HepG2 (cell line): ENCODE measurements at regions not wholly inside any gene's neighbourhood (a gene's known extent, or its start where the extent isn't known, plus 50 kb on each side); places are given as distances from the start of the nearest gene placed in this dataset.

Source experiments
- ZNF674 ChIP-seq: sonication (generic); formaldehyde crosslinking; IDR thresholded peaks from 2 replicates; pipeline ENCODE4 v1.5.0; 2020; ENCODE audit warnings: low read depth, mild to moderate bottlenecking, missing genetic modification reagents
- ZNF781 ChIP-seq: sonication (generic); formaldehyde crosslinking; IDR thresholded peaks from 2 replicates; pipeline ENCODE4 v1.5.1; 2020; ENCODE audit warnings: borderline replicate concordance, mild to moderate bottlenecking, missing genetic modification reagents; ENCODE audit errors: not compliant biosample characterization
- TF ChIP-seq, protein P1 (sequence below): sonication (generic); formaldehyde crosslinking; IDR thresholded peaks from 2 replicates; pipeline ENCODE4 v1.5.0; 2020; ENCODE audit warnings: mild to moderate bottlenecking, missing genetic modification reagents
- TF ChIP-seq, protein P2 (sequence below): sonication (generic); formaldehyde crosslinking; IDR thresholded peaks from 2 replicates; pipeline ENCODE4 v1.8.1; 2023; ENCODE audit warnings: mild to moderate bottlenecking, missing genetic modification reagents
- TF ChIP-seq, protein P3 (sequence below): sonication (generic); formaldehyde crosslinking; IDR thresholded peaks from 2 replicates; pipeline ENCODE4 v1.4.0; 2020; ENCODE audit warnings: missing genetic modification reagents, mild to moderate bottlenecking, borderline replicate concordance
- TF ChIP-seq, protein P4 (sequence below): sonication (generic); formaldehyde crosslinking; IDR thresholded peaks from one replicate; pipeline ENCODE4 v1.5.1; 2020; ENCODE audit warnings: mild to moderate bottlenecking, missing genetic modification reagents; ENCODE audit errors: not compliant biosample characterization

DNA sequence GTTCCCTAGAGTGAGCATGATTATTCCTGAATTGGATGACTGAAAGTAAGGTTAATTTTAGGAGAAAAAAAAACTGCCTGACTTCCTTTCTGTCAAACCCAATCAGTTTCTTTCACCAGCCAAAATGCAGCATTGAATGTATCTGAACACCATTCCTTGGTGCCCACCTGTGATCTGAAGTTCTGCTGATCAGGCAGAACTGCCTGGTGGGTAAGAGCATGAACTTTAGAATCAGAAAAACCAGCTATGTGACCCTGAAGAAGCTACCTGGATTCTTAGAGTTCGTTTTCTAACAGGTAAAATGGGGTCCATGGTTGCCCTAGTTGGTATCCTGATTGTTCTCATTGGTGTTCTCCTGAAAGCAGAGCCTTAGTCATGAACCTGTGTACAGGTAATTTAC is 506.9 kb downstream of the MED13L start (continued):
- TF ChIP-seq ZNF674 = no peak
- TF ChIP-seq ZNF781 (CRISPR knock-in tag) = no peak
- TF ChIP-seq, protein P1, sequence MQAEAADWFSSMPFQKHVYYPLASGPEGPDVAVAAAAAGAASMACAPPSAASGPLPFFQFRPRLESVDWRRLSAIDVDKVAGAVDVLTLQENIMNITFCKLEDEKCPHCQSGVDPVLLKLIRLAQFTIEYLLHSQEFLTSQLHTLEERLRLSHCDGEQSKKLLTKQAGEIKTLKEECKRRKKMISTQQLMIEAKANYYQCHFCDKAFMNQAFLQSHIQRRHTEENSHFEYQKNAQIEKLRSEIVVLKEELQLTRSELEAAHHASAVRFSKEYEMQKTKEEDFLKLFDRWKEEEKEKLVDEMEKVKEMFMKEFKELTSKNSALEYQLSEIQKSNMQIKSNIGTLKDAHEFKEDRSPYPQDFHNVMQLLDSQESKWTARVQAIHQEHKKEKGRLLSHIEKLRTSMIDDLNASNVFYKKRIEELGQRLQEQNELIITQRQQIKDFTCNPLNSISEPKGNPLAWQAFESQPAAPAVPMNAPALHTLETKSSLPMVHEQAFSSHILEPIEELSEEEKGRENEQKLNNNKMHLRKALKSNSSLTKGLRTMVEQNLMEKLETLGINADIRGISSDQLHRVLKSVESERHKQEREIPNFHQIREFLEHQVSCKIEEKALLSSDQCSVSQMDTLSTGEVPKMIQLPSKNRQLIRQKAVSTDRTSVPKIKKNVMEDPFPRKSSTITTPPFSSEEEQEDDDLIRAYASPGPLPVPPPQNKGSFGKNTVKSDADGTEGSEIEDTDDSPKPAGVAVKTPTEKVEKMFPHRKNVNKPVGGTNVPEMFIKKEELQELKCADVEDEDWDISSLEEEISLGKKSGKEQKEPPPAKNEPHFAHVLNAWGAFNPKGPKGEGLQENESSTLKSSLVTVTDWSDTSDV = no peak
- TF ChIP-seq, protein P2, sequence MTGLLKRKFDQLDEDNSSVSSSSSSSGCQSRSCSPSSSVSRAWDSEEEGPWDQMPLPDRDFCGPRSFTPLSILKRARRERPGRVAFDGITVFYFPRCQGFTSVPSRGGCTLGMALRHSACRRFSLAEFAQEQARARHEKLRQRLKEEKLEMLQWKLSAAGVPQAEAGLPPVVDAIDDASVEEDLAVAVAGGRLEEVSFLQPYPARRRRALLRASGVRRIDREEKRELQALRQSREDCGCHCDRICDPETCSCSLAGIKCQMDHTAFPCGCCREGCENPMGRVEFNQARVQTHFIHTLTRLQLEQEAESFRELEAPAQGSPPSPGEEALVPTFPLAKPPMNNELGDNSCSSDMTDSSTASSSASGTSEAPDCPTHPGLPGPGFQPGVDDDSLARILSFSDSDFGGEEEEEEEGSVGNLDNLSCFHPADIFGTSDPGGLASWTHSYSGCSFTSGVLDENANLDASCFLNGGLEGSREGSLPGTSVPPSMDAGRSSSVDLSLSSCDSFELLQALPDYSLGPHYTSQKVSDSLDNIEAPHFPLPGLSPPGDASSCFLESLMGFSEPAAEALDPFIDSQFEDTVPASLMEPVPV (CRISPR knock-in tag) = no peak
- TF ChIP-seq, protein P3, sequence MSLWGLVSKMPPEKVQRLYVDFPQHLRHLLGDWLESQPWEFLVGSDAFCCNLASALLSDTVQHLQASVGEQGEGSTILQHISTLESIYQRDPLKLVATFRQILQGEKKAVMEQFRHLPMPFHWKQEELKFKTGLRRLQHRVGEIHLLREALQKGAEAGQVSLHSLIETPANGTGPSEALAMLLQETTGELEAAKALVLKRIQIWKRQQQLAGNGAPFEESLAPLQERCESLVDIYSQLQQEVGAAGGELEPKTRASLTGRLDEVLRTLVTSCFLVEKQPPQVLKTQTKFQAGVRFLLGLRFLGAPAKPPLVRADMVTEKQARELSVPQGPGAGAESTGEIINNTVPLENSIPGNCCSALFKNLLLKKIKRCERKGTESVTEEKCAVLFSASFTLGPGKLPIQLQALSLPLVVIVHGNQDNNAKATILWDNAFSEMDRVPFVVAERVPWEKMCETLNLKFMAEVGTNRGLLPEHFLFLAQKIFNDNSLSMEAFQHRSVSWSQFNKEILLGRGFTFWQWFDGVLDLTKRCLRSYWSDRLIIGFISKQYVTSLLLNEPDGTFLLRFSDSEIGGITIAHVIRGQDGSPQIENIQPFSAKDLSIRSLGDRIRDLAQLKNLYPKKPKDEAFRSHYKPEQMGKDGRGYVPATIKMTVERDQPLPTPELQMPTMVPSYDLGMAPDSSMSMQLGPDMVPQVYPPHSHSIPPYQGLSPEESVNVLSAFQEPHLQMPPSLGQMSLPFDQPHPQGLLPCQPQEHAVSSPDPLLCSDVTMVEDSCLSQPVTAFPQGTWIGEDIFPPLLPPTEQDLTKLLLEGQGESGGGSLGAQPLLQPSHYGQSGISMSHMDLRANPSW (CRISPR knock-in tag) = no peak
- TF ChIP-seq, protein P4, sequence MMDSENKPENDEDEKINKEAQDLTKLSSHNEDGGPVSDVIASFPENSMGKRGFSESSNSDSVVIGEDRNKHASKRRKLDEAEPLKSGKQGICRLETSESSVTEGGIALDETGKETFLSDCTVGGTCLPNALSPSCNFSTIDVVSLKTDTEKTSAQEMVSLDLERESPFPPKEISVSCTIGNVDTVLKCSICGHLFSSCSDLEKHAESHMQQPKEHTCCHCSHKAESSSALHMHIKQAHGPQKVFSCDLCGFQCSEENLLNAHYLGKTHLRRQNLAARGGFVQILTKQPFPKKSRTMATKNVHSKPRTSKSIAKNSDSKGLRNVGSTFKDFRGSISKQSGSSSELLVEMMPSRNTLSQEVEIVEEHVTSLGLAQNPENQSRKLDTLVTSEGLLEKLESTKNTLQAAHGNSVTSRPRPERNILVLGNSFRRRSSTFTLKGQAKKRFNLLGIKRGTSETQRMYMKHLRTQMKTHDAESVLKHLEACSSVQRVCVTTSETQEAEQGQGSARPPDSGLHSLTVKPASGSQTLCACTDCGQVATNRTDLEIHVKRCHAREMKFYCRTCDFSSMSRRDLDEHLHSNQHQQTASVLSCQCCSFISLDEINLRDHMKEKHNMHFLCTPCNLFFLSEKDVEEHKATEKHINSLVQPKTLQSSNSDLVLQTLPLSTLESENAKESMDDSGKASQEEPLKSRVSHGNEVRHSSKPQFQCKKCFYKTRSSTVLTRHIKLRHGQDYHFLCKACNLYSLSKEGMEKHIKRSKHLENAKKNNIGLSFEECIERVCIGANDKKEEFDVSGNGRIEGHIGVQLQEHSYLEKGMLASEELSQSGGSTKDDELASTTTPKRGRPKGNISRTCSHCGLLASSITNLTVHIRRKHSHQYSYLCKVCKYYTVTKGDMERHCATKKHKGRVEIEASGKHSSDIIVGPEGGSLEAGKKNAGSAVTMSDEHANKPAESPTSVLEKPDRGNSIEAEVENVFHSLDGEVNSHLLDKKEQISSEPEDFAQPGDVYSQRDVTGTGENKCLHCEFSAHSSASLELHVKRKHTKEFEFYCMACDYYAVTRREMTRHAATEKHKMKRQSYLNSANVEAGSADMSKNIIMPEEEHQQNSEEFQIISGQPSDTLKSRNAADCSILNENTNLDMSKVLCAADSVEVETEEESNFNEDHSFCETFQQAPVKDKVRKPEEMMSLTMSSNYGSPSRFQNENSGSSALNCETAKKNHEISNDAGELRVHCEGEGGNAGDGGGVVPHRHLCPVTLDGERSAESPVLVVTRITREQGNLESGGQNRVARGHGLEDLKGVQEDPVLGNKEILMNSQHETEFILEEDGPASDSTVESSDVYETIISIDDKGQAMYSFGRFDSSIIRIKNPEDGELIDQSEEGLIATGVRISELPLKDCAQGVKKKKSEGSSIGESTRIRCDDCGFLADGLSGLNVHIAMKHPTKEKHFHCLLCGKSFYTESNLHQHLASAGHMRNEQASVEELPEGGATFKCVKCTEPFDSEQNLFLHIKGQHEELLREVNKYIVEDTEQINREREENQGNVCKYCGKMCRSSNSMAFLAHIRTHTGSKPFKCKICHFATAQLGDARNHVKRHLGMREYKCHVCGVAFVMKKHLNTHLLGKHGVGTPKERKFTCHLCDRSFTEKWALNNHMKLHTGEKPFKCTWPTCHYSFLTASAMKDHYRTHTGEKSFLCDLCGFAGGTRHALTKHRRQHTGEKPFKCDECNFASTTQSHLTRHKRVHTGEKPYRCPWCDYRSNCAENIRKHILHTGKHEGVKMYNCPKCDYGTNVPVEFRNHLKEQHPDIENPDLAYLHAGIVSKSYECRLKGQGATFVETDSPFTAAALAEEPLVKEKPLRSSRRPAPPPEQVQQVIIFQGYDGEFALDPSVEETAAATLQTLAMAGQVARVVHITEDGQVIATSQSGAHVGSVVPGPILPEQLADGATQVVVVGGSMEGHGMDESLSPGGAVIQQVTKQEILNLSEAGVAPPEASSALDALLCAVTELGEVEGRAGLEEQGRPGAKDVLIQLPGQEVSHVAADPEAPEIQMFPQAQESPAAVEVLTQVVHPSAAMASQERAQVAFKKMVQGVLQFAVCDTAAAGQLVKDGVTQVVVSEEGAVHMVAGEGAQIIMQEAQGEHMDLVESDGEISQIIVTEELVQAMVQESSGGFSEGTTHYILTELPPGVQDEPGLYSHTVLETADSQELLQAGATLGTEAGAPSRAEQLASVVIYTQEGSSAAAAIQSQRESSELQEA (CRISPR knock-in tag) = no peak
- TF ChIP-seq, all 625 proteins: peak for 1
